ENCODE measurements at regions not wholly inside any gene's neighbourhood (a gene's known extent, or its start where the extent isn't known, plus 50 kb on each side); places are given as distances from the start of the nearest gene placed in this dataset.

GRCh38 chr16:5649762-5650743 is 552.5 kb upstream of the EEF2KMT start:
- TF ChIP-seq CTCF (IDR thresholded peaks at IDR 0.05) (no peak), POLR2A (IDR thresholded peaks at IDR 0.05) (no peak)
